Colonic mucosa (tissue), 4 donors: ENCODE measurements at regions not wholly inside any gene's neighbourhood (a gene's known extent, or its start where the extent isn't known, plus 50 kb on each side); places are given as distances from the start of the nearest gene placed in this dataset.

ENCODE experiments used
- DNase-seq: peaks from one replicate; pipeline ENCODE4 v3.0.0-alpha.2; 2020
- H3K27ac ChIP-seq: fragments of 200-600 bp; one replicate; pipeline ENCODE4 v1.8.0; 2021
- H3K27me3 ChIP-seq: fragments of 200-600 bp; one replicate; pipeline ENCODE4 v1.8.0; 2021
- H3K36me3 ChIP-seq: fragments of 200-600 bp; one replicate; pipeline ENCODE4 v1.8.0; 2021
- H3K4me1 ChIP-seq: fragments of 200-600 bp; one replicate; pipeline ENCODE4 v1.8.0; 2021; ENCODE audit warnings: mild to moderate bottlenecking
- H3K4me3 ChIP-seq: fragments of 200-600 bp; one replicate; pipeline ENCODE4 v1.8.0; 2021
- H3K9ac ChIP-seq, 2 donors: one replicate each; pipeline ENCODE4 v1.7.0; 2013; ENCODE audit warnings: control low read depth in 2 of 2, low read depth in 2 of 2, low read length in 2 of 2
- H3K9me3 ChIP-seq: fragments of 200-600 bp; one replicate; pipeline ENCODE4 v1.8.0; 2021
- intact Hi-C: fragments of 100-400 bp; cut with DNase I; formaldehyde crosslinking; loops from one replicate; pipeline ENCODE4 v1.14.1; 2022
- TF ChIP-seq, protein P1 (sequence below): fragments of 200-600 bp; IDR thresholded peaks from one replicate; pipeline ENCODE4 v1.8.0; 2022; ENCODE audit warnings: antibody characterized with exemption, mild to moderate bottlenecking
- donor health status: healthy.
- donor health status: DM: no; HTN: no; CAD: no.
- donor health status: DM: no; HTN: no; CAD: no.

DNA sequence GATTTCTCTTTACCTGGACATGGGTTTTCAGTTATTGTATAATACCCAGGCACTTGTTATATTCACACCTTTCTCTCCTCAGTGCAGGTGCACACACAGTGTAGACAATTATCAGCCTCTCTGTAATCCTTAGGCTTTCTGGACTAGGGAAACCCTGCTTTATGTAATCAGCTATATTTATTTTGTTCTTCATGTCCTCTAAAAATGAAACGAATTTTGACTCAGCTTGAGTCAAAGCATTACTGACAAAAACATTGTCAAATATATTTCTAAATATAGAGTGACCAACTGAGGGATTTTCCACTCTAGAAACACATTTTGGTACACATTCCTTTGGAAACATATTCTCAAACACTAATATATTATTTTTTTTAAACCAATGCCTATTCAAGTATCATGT is 144.8 kb upstream of the GULP1 start:
- TF ChIP-seq, protein P1, sequence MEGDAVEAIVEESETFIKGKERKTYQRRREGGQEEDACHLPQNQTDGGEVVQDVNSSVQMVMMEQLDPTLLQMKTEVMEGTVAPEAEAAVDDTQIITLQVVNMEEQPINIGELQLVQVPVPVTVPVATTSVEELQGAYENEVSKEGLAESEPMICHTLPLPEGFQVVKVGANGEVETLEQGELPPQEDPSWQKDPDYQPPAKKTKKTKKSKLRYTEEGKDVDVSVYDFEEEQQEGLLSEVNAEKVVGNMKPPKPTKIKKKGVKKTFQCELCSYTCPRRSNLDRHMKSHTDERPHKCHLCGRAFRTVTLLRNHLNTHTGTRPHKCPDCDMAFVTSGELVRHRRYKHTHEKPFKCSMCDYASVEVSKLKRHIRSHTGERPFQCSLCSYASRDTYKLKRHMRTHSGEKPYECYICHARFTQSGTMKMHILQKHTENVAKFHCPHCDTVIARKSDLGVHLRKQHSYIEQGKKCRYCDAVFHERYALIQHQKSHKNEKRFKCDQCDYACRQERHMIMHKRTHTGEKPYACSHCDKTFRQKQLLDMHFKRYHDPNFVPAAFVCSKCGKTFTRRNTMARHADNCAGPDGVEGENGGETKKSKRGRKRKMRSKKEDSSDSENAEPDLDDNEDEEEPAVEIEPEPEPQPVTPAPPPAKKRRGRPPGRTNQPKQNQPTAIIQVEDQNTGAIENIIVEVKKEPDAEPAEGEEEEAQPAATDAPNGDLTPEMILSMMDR: no peak
- intact Hi-C loops: no loop called here
- Histone ChIP-seq H3K27ac (no peak overlapping the region), H3K9ac (no peak overlapping the region), H3K4me1 (no peaks in the 10 kb centered on the region), H3K9me3 (no peaks in the 10 kb centered on the region), H3K27me3 (no peaks in the 10 kb centered on the region), H3K4me3 (no peak overlapping the region), H3K36me3 (no peaks in the 10 kb centered on the region)
- DNase-seq: no peak

DNA sequence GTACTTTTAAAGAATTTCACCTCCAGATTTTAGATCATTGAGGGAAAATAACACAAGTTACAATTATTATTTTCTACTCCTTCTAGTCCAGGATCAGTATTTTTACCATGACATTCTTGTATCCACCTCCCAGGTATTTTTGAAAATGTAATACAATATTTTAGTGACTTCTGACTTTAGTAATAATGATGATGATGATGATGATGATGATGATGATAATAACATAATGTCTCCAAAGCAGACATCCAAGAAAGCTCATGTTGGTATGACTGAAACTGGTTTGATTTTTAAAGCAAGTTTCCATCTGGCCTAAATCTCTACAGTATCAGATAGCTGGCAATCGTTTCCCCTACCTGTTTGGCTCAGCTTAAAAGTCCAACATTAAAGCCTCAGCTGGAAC is 140.0 kb upstream of the GULP1 start:
- no peaks in the 10 kb centered on the region for H3K9me3 ChIP-seq
- H3K9ac ChIP-seq: no peak overlapping the region
- TF ChIP-seq, protein P1: no peak
- intact Hi-C loops: no loop called here
- H3K4me1 ChIP-seq: no peaks in the 10 kb centered on the region
- no peaks in the 10 kb centered on the region for H3K36me3 ChIP-seq
- no peaks in the 10 kb centered on the region for H3K27me3 ChIP-seq
- H3K4me3 ChIP-seq: no peak overlapping the region
- DNase-seq: no peak
- no peak overlapping the region for H3K27ac ChIP-seq

DNA sequence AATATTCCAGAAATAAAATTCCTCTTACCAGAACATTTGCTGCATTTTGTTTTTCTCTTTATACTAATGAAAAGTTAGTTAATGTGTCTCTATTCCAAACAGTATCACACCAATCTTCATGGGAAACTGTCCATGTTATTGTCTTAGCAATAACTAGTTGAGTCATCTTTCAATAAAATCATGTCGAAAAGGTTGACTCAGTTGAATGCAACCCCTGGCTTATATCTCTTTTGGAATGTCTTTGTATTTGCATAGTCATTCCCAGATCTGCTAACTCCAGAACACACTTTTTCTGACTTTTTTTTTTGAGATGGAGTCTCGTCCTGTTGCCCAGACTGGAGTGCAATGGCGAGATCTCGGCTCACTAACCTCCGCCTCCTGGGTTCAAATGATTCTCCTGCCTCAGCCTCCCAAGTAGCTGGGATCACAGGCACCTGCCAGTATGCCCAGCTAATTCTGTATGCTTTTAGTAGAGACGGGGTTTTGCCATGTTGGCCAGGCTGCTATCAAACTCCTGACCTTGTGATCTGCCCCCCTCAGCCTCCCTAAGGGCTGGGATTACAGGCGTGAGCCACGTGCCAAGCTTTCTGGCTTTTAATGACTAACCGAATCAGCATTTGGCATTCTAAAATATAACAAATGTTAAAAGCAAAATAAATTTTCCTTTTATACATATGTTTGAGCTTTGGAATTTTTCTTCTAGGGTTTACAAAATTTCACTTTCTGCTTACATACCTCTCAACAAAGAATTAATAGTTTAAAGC is 133.2 kb upstream of the GULP1 start:
- no peak for DNase-seq
- intact Hi-C loops: no loop called here
- Histone ChIP-seq H3K36me3 (no peaks in the 10 kb centered on the region), H3K9ac (no peak overlapping the region), H3K27ac (no peak overlapping the region), H3K4me1 (no peaks in the 10 kb centered on the region), H3K27me3 (no peaks in the 10 kb centered on the region), H3K4me3 (no peak overlapping the region), H3K9me3 (no peaks in the 10 kb centered on the region)
- TF ChIP-seq, protein P1: no peak

DNA sequence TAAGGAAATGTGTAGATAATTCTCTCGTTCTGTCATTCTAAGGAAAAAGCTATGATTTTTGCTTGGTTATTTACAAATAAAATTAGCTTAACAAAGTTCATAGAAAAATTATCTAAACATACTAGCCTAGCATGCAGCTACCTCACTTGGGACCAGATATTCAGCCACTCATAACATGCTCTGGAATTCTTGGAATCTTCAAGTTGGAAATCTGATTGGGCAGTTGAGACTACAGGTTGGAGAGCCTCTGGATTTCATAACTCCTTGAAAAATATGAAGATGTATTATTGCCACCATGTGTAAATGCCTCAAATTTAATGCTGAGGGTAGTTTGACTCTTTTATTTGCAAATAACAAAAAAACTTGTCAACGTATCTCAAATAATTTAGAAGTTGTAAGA is 132.2 kb upstream of the GULP1 start:
- H3K9ac ChIP-seq: no peak overlapping the region
- no peaks in the 10 kb centered on the region for H3K36me3 ChIP-seq
- intact Hi-C loops: no loop called here
- H3K4me3 ChIP-seq: no peak overlapping the region
- H3K27me3 ChIP-seq: no peaks in the 10 kb centered on the region
- DNase-seq: no peak
- H3K27ac ChIP-seq: no peak overlapping the region
- no peaks in the 10 kb centered on the region for H3K9me3 ChIP-seq
- TF ChIP-seq, protein P1: no peak
- H3K4me1 ChIP-seq: no peaks in the 10 kb centered on the region

DNA sequence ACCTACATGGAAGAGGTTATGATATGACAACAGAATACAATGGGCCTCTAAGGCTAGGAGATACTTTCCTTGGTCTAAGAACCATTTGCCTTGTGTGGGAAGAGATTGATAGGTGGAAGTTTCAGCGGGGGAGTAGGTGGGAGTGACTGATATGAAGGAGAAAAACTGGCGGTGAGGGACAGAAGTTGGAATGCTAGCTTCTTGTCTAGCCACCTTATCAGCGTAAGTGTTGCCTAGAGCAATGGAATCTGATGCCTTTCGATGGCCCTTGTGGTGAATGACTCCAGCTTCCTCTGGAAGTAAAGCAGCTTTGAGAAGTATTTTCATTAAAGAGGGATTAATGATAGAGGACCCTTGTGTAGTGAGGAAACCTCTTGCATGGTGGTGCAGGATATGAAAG is 121.3 kb upstream of the GULP1 start:
- no peaks in the 10 kb centered on the region for H3K36me3 ChIP-seq
- no peaks in the 10 kb centered on the region for H3K27me3 ChIP-seq
- TF ChIP-seq, protein P1: no peak
- H3K4me3 ChIP-seq: no peak overlapping the region
- no peak overlapping the region for H3K9ac ChIP-seq
- no peaks in the 10 kb centered on the region for H3K4me1 ChIP-seq
- intact Hi-C loops: no loop called here
- H3K27ac ChIP-seq: no peak overlapping the region
- H3K9me3 ChIP-seq: no peaks in the 10 kb centered on the region
- no peak for DNase-seq
